K562 (cell line): ENCODE measurements at regions not wholly inside any gene's neighbourhood (a gene's known extent, or its start where the extent isn't known, plus 50 kb on each side); places are given as distances from the start of the nearest gene placed in this dataset.

Source experiments
- ATAC-seq: fragments of 200-7000 bp; cut with Tn5 transposase; 3 replicates; pipeline ENCODE4 v1.9.1; 2020; ENCODE audit warnings: moderate library complexity
- BruUV-seq: library from RNA; stranded (reverse); fragments of 400-500 nt; replicated peaks from 2 replicates; lab custom pipeline; 2021; lab: Mats Ljungman, UMichigan
- CTCF ChIA-PET: fragments of 300-600 bp; formaldehyde crosslinking; extraction: SDS; loops from one replicate; lab custom pipeline; 2021; ENCODE audit warnings: low intra/inter-chr PET ratio; lab: Yijun Ruan, JAX
- POLR2A ChIA-PET: fragments of 300-600, 350-650 bp; sonication (Branson Sonifier 250); formaldehyde crosslinking; extraction: SDS; loops from one replicate; lab custom pipeline; 2021; ENCODE audit warnings: antibody characterized with exemption, inconsistent platforms; lab: Yijun Ruan, JAX
- DNase-seq, 4 experiments: peaks; one replicate each; pipeline versions ENCODE4 v3.0.0 to v3.0.0-alpha.2; 2011 to 2018; ENCODE audit warnings: low spot score in 3 of 4, mixed read lengths in 3 of 4; ENCODE audit errors: extremely low read depth in 1 of 4
- FAIRE-seq: peaks from 2 replicates; lab custom pipeline; 2011; peaks lifted over from hg19 to GRCh38; lab: Jason Lieb, UNC
- H2AFZ ChIP-seq: 2 replicates; pipeline ENCODE4 v1.6.0; 2011; ENCODE audit warnings: low read depth, low read length, control low read depth, inconsistent platforms
- H3K27ac ChIP-seq: fragments of 200-600 bp; 3 replicates; pipeline ENCODE4 v1.8.0; 2011; ENCODE audit warnings: low read depth, mild to moderate bottlenecking, control low read depth, inconsistent platforms, low read length, moderate library complexity, mixed read lengths; ENCODE audit errors: extremely low read depth
- H3K27me3 ChIP-seq, 2 experiments: fragments of 300-600 bp in 1 of 2; 2 replicates in 1 of 2; 3 replicates in 1 of 2; pipeline versions ENCODE4 v1.6.0 to v1.8.0; 2011; ENCODE audit warnings: inconsistent platforms in 2 of 2, low read length in 2 of 2, mild to moderate bottlenecking in 1 of 2, mixed read lengths in 1 of 2, moderate library complexity in 1 of 2; ENCODE audit not compliant: control insufficient read depth in 2 of 2, insufficient read depth in 2 of 2
- H3K36me3 ChIP-seq: fragments of 300-600 bp; 3 replicates; pipeline ENCODE4 v1.8.0; 2011; ENCODE audit warnings: mild to moderate bottlenecking, low read length, inconsistent platforms; ENCODE audit not compliant: control insufficient read depth, insufficient read depth
- H3K4me1 ChIP-seq, 2 experiments: fragments of 200-600 bp in 1 of 2; replicated peaks in 1 of 2; 2 replicates in 1 of 2; 3 replicates in 1 of 2; pipeline versions ENCODE4 v1.5.1 to v1.8.0; 2011; ENCODE audit warnings: inconsistent platforms in 2 of 2, low read length in 2 of 2, mild to moderate bottlenecking in 1 of 2, mixed read lengths in 1 of 2, moderate library complexity in 1 of 2; ENCODE audit not compliant: control insufficient read depth in 2 of 2, insufficient read depth in 2 of 2
- H3K4me2 ChIP-seq: 2 replicates; pipeline ENCODE4 v1.6.1; 2011; ENCODE audit warnings: low read length, control low read depth, inconsistent platforms, mixed read lengths; ENCODE audit not compliant: insufficient read depth
- H3K4me3 ChIP-seq: fragments of 200-600 bp; sonication (generic), shearing (Covaris generic); 2 replicates; pipeline ENCODE4 v1.5.1; 2016; ENCODE audit warnings: control low read depth, inconsistent platforms
- H3K79me2 ChIP-seq: fragments of 200-600 bp; 3 replicates; pipeline ENCODE4 v1.8.0; 2011; ENCODE audit warnings: low read length, inconsistent platforms; ENCODE audit not compliant: control insufficient read depth, insufficient read depth
- H3K9ac ChIP-seq, 2 experiments: 2 replicates each; pipeline versions ENCODE4 v1.6.0 to v1.6.1; 2011; ENCODE audit warnings: low read depth in 2 of 2, low read length in 2 of 2, control low read depth in 1 of 2, inconsistent platforms in 1 of 2, mild to moderate bottlenecking in 1 of 2, mixed read lengths in 1 of 2; ENCODE audit not compliant: insufficient read depth in 1 of 2
- H3K9me1 ChIP-seq: one replicate; pipeline ENCODE4 v1.6.0; 2011; ENCODE audit warnings: inconsistent platforms, mild to moderate bottlenecking, low read length, moderate library complexity; ENCODE audit not compliant: control insufficient read depth, insufficient read depth
- H3K9me3 ChIP-seq: replicated peaks from 2 replicates; pipeline ENCODE4 v1.5.1; 2011; ENCODE audit warnings: low read depth, low read length, inconsistent platforms; ENCODE audit not compliant: control insufficient read depth, insufficient read depth
- H4K20me1 ChIP-seq: replicated peaks from 2 replicates; pipeline ENCODE4 v1.6.1; 2011; ENCODE audit warnings: low read length, inconsistent platforms, mixed read lengths; ENCODE audit not compliant: control insufficient read depth, insufficient read depth
- BRCA1 ChIP-seq, 2 experiments: fragments of 450-650 bp in 1 of 2; sonication (generic) in 1 of 2; formaldehyde crosslinking in 1 of 2; IDR thresholded peaks; 2 replicates each; pipeline versions ENCODE4 v1.5.0 to v1.6.1; 2017 to 2020; ENCODE audit warnings: mild to moderate bottlenecking in 1 of 2, missing genetic modification reagents in 1 of 2
- POLR2A ChIP-seq: fragments of 450-650 bp; conservative IDR thresholded peaks from 2 replicates; pipeline ENCODE4 v1.6.1; 2016
- SAFB ChIP-seq: fragments of 200-400 bp; formaldehyde crosslinking; IDR thresholded peaks from 2 replicates; pipeline ENCODE4 v1.6.1; 2017; ENCODE audit warnings: low read depth, low read length, borderline replicate concordance
- ZNF551 ChIP-seq: fragments of 250-450 bp; sonication (Bioruptor Pico); IDR thresholded peaks from 2 replicates; pipeline ENCODE4 v1.5.0; 2021; ENCODE audit warnings: mild to moderate bottlenecking, moderate library complexity
- WGBS: fragments of 100-300 bp; shearing (Covaris generic); methylation state at CpG from one replicate; pipeline ENCODE4 v1.1.6; 2016; ENCODE audit warnings: low coverage, mixed read lengths; ENCODE audit not compliant: insufficient coverage; ENCODE audit errors: missing lambda C conversion rate; 5-methylcytosine and 5-hydroxymethylcytosine counted together
- in situ Hi-C: fragments of 300-500 bp; cut with MboI; formaldehyde crosslinking; loops from 4 replicates; pipeline ENCODE4 v1.15.0; 2018; ENCODE audit warnings: inconsistent platforms, mixed read lengths
- intact Hi-C: fragments of 100-400 bp; cut with micrococcal nuclease; formaldehyde crosslinking; loops from 2 replicates; pipeline ENCODE4 v1.14.2; 2022
- TF ChIP-seq, protein P1 (sequence below): IDR thresholded peaks from 2 replicates; pipeline ENCODE4 v1.6.1; 2012; ENCODE audit warnings: low read depth, low read length, improper control_type of control experiment, borderline replicate concordance
- TF ChIP-seq, protein P2 (sequence below), 3 experiments: fragments of 200-800 bp in 1 of 3; fragments of 250-450 bp in 1 of 3; fragments of 450-650 bp in 1 of 3; sonication (Bioruptor Pico) in 1 of 3; sonication (Bioruptor generic) in 1 of 3; formaldehyde crosslinking in 1 of 3; IDR thresholded peaks; 2 replicates each; pipeline versions ENCODE4 v1.6.1 to v1.8.0; 2016 to 2022; ENCODE audit warnings: mild to moderate bottlenecking in 2 of 3, missing genetic modification characterization in 2 of 3, missing compliant biosample characterization in 1 of 3, moderate library complexity in 1 of 3

DNA sequence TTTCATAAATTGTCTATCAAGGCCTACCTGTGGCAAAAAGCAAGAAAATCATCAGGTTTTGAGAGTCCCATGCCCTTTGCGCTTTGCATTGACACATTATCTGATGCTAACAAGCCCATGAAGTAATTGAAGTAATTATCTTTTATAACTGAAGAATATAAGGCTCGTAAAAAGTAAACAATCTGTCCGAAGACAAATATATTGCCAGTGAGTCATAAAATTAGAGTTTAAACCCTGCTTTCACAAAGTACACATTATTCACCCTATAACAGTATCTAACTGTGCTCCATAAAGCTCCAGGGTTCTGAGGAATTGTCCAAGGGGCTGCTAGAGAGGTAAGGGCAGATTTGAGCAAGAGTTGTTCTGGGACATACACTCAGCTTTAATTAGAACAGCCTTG, 102.3 kb upstream of the PPP1R3A start:
- no peak for ATAC-seq
- Histone ChIP-seq H3K36me3 (no peaks in the 10 kb centered on the region), H3K4me2 (no peak overlapping the region), H4K20me1 (no peaks in the 10 kb centered on the region), H3K27ac (no peak overlapping the region), H3K27me3 (no peaks in the 10 kb centered on the region), H3K9me3 (no peaks in the 10 kb centered on the region), H2AFZ (no peak overlapping the region), H3K4me3 (no peak overlapping the region), H3K79me2 (no peaks in the 10 kb centered on the region), H3K4me1 (no peaks in the 10 kb centered on the region), H3K9ac (no peak overlapping the region), H3K9me1 (no peaks in the 10 kb centered on the region)
- 2% methylated on average over 3 of the region's 3 CpGs for WGBS
- ChIA-PET CTCF (no interaction called here), POLR2A (interaction anchor here (0.7 kb wide), 1 partner anchor 9 kb away, joined by 5 read pairs; no protein-coding TSS in a partner anchor)
- BruUV-seq: no TSS peak
- in situ Hi-C loops (no loop called here), intact Hi-C loops (loop anchor here (10.0 kb wide), 1 partner anchor 924 kb away; no protein-coding TSS in a partner anchor)
- TF ChIP-seq POLR2A: no peak
- no peak for TF ChIP-seq ZNF551 (CRISPR knock-in tag)
- TF ChIP-seq BRCA1 (IDR thresholded peaks at IDR 0.05): no peak
- no peak for TF ChIP-seq BRCA1 (CRISPR knock-in tag; IDR thresholded peaks at IDR 0.05)
- TF ChIP-seq, protein P1, sequence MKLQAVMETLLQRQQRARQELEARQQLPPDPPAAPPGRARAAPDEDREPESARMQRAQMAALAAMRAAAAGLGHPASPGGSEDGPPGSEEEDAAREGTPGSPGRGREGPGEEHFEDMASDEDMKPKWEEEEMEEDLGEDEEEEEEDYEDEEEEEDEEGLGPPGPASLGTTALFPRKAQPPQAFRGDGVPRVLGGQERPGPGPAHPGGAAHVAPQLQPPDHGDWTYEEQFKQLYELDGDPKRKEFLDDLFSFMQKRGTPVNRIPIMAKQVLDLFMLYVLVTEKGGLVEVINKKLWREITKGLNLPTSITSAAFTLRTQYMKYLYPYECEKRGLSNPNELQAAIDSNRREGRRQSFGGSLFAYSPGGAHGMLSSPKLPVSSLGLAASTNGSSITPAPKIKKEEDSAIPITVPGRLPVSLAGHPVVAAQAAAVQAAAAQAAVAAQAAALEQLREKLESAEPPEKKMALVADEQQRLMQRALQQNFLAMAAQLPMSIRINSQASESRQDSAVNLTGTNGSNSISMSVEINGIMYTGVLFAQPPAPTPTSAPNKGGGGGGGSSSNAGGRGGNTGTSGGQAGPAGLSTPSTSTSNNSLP: no peak
- TF ChIP-seq, protein P2, sequence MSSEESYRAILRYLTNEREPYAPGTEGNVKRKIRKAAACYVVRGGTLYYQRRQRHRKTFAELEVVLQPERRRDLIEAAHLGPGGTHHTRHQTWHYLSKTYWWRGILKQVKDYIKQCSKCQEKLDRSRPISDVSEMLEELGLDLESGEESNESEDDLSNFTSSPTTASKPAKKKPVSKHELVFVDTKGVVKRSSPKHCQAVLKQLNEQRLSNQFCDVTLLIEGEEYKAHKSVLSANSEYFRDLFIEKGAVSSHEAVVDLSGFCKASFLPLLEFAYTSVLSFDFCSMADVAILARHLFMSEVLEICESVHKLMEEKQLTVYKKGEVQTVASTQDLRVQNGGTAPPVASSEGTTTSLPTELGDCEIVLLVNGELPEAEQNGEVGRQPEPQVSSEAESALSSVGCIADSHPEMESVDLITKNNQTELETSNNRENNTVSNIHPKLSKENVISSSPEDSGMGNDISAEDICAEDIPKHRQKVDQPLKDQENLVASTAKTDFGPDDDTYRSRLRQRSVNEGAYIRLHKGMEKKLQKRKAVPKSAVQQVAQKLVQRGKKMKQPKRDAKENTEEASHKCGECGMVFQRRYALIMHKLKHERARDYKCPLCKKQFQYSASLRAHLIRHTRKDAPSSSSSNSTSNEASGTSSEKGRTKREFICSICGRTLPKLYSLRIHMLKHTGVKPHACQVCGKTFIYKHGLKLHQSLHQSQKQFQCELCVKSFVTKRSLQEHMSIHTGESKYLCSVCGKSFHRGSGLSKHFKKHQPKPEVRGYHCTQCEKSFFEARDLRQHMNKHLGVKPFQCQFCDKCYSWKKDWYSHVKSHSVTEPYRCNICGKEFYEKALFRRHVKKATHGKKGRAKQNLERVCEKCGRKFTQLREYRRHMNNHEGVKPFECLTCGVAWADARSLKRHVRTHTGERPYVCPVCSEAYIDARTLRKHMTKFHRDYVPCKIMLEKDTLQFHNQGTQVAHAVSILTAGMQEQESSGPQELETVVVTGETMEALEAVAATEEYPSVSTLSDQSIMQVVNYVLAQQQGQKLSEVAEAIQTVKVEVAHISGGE (CRISPR knock-in tag; IDR thresholded peaks at IDR 0.05): no peak
- TF ChIP-seq SAFB: no peak
- no peak for DNase-seq
- FAIRE-seq: no peak
